ENCODE measurements at regions not wholly inside any gene's neighbourhood (a gene's known extent, or its start where the extent isn't known, plus 50 kb on each side); places are given as distances from the start of the nearest gene placed in this dataset.
"Not testable (repeated sequence)": the region's sequence is repeated elsewhere in the genome, so short reads cannot be mapped to it uniquely, and the experiment has no call there.

- peak in 1 of 3 experiments; percentile 25 for DNase-seq
Observed at GRCh38 chr1:234897754-234898454, 230.7 kb downstream of the TOMM20 start.

- no peak for DNase-seq
Observed at GRCh38 chr1:234897390-234897749, 231.3 kb downstream of the TOMM20 start.

- DNase-seq: no peak
Observed at GRCh38 chr1:234896477-234897389, 231.9 kb downstream of the TOMM20 start.

GRCh38 chr1:234893725-234894630 lies 234.7 kb downstream of the TOMM20 start:
- DNase-seq: peak in 2 of 3 experiments; percentile 18 to 63

- no peak for DNase-seq
Observed at GRCh38 chr1:234893359-234893724, 235.3 kb downstream of the TOMM20 start.

GRCh38 chr1:234892642-234893041 lies 236.0 kb downstream of the TOMM20 start:
- no peak for DNase-seq

GRCh38 chr1:234891427-234891826 lies 237.2 kb downstream of the TOMM20 start:
- peak in 2 of 3 experiments; percentile 9 to 60 for DNase-seq

GRCh38 chr1:234889643-234890042 lies 239.0 kb downstream of the TOMM20 start:
- no peak for DNase-seq

GRCh38 chr1:234888247-234888646 lies 240.4 kb downstream of the TOMM20 start:
- not testable (repeated sequence) for DNase-seq

- peak in 1 of 3 experiments; percentile 70 for DNase-seq
Observed at GRCh38 chr1:234887016-234887900, 241.4 kb downstream of the TOMM20 start.

GRCh38 chr1:234886081-234886984 lies 242.3 kb downstream of the TOMM20 start:
- no peak for DNase-seq

GRCh38 chr1:234885601-234886000 lies 243.0 kb downstream of the TOMM20 start:
- no peak for DNase-seq

- no peak for DNase-seq
Observed at GRCh38 chr1:234884701-234885100, 243.9 kb downstream of the TOMM20 start.

- DNase-seq: no peak
Observed at GRCh38 chr1:234884006-234884405, 244.6 kb downstream of the TOMM20 start.

- DNase-seq: no peak
Observed at GRCh38 chr1:234882898-234883297, 245.7 kb downstream of the TOMM20 start.

- no peak for DNase-seq
Observed at GRCh38 chr1:234881893-234882771, 246.5 kb downstream of the TOMM20 start.

- peak in 2 of 3 experiments; percentile 46 to 76 for DNase-seq
Observed at GRCh38 chr1:234879147-234880080, 249.2 kb downstream of the TOMM20 start.

GRCh38 chr1:234878288-234878687 lies 250.3 kb downstream of the TOMM20 start:
- DNase-seq: no peak

GRCh38 chr1:234877761-234878160 lies 250.9 kb downstream of the TOMM20 start:
- DNase-seq: no peak

Measured in NCI-H1417 (cell line).